ENCODE measurements at regions not wholly inside any gene's neighbourhood (a gene's known extent, or its start where the extent isn't known, plus 50 kb on each side); places are given as distances from the start of the nearest gene placed in this dataset.

- TF ChIP-seq POLR2A (IDR thresholded peaks at IDR 0.05) = no peak
- no peak for TF ChIP-seq CTCF (IDR thresholded peaks at IDR 0.05 in 8 of 11, conservative IDR thresholded peaks at IDR 0.05 in 3 of 11)
Observed at GRCh38 chr10:45515630-45516029, 141.6 kb downstream of the ALOX5 start.

Measured in spleen (tissue), 7 donors.